ENCODE measurements at regions not wholly inside any gene's neighbourhood (a gene's known extent, or its start where the extent isn't known, plus 50 kb on each side); places are given as distances from the start of the nearest gene placed in this dataset.
"Not testable (repeated sequence)": the region's sequence is repeated elsewhere in the genome, so short reads cannot be mapped to it uniquely, and the experiment has no call there.

DNA sequence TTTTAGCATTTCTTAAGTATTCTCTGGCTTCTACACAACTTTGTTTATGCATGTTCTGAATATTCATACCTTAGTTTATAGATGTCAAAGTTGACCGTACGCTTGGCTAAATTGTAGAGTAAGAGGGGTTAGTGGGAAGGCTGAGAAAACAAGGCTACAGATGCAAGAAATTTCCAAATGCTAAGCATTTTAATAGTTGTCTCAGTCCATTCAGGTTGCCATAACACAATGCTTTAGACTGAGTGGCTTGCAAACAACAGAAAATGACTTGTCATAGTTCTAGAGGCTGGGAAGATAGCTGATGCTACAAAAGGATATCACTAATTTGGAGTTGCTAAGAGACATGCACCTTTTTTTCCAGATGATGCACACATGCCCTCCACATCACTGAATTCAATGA, 53.0 kb upstream of the C1QTNF3 start:
- H3K9me3 Mint-ChIP-seq (ENCODE audit: low read depth); H3K4me1 Mint-ChIP-seq (ENCODE audit: low read depth); H3K36me3 Mint-ChIP-seq (ENCODE audit: insufficient read depth); H3K27ac Mint-ChIP-seq; DNase-seq (ENCODE audit: low spot score, unreplicated experiment); H3K4me3 Mint-ChIP-seq (ENCODE audit: low read depth); H3K27me3 Mint-ChIP-seq: not testable (repeated sequence)

DNA sequence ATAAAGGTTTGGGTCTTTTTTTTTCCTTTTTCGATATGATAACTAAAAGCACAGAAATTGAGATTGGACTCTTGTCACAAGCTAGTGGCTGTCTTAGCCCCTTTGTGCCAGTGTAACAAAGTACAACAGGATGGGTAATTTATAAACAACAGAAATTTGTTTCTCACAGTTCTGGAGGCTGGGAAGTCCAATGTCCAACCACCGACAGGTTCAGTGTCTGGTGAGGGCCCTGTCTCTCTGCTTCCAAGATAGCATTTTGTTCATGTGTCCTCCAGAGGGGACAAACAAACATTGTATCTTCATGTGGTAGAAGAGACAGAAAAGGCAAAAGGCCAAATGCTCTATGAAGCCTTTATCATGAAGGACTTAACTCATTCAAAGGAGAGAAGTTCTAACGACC, 56.9 kb upstream of the C1QTNF3 start:
- not testable (repeated sequence) for H3K4me1 Mint-ChIP-seq (ENCODE audit: low read depth); H3K27ac Mint-ChIP-seq; H3K9me3 Mint-ChIP-seq (ENCODE audit: low read depth); H3K36me3 Mint-ChIP-seq (ENCODE audit: insufficient read depth); H3K27me3 Mint-ChIP-seq; H3K4me3 Mint-ChIP-seq (ENCODE audit: low read depth); DNase-seq (ENCODE audit: low spot score, unreplicated experiment)

DNA sequence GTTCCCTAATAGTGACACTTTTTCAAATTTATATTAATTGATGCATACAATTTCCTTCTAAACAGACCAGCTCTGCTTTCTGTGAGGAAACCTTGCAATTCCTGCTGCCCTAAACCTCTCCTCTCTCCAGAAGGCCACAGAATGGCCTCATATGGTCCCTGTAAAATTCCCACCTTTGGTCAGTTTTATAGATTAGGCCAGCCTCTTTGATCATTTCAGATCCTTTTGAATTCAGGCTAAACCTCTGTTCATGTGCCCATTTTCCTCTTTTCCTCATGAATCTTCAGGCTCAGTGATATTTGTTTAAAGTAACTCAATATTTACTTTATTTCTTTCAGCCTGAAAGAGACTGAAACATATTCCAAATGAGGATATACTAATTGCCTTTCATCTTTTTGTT, 58.6 kb upstream of the C1QTNF3 start:
- DNase-seq (ENCODE audit: low spot score, unreplicated experiment); H3K4me3 Mint-ChIP-seq (ENCODE audit: low read depth); H3K4me1 Mint-ChIP-seq (ENCODE audit: low read depth); H3K27ac Mint-ChIP-seq; H3K36me3 Mint-ChIP-seq (ENCODE audit: insufficient read depth); H3K27me3 Mint-ChIP-seq; H3K9me3 Mint-ChIP-seq (ENCODE audit: low read depth): not testable (repeated sequence)

DNA sequence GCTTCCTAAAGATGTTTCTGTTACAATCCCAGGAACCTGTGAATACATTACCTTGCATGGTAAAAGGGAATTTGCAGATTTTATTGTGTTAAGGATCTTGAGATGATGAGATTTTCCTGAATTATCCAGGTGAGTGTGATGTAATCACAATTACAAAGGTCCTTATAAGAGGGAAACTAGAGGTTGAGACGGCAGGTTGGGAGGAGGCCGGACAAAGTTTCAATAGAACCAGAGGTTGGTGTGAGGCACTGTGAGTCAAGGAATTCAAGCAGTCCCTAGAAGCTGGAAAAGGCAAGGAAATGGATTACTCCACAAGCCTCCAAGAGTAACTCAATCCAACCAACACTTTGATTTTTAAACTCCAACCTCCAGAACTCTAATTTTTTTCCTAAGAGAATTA, 65.9 kb upstream of the C1QTNF3 start:
- H3K9me3 Mint-ChIP-seq (ENCODE audit: low read depth); H3K4me1 Mint-ChIP-seq (ENCODE audit: low read depth); H3K27me3 Mint-ChIP-seq; H3K27ac Mint-ChIP-seq; H3K4me3 Mint-ChIP-seq (ENCODE audit: low read depth); H3K36me3 Mint-ChIP-seq (ENCODE audit: insufficient read depth); DNase-seq (ENCODE audit: low spot score, unreplicated experiment): not testable (repeated sequence)

DNA sequence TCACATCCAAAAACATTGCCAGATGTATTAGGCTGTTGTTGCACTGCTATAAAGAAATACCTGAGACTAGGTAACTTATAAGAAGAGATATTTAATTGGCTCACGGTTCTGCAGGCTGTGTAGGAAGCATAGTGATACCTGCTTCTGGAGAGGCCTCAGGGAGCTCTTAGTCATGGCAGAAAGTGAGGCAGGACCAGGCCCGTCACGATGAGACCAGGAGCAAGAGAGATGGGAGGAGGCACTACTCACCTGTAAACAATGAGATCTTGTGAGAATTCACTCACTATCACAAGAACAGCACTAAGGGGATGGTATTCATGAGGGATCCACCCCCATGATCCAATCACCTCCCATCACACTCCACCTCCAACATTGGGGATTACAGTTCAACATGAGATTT, 81.3 kb upstream of the C1QTNF3 start:
- not testable (repeated sequence) for H3K27ac Mint-ChIP-seq; H3K4me3 Mint-ChIP-seq (ENCODE audit: low read depth); H3K36me3 Mint-ChIP-seq (ENCODE audit: insufficient read depth); H3K4me1 Mint-ChIP-seq (ENCODE audit: low read depth); DNase-seq (ENCODE audit: low spot score, unreplicated experiment); H3K27me3 Mint-ChIP-seq
- H3K9me3 Mint-ChIP-seq (ENCODE audit: low read depth) = peaks cover 10% of the 10 kb centered on the region

DNA sequence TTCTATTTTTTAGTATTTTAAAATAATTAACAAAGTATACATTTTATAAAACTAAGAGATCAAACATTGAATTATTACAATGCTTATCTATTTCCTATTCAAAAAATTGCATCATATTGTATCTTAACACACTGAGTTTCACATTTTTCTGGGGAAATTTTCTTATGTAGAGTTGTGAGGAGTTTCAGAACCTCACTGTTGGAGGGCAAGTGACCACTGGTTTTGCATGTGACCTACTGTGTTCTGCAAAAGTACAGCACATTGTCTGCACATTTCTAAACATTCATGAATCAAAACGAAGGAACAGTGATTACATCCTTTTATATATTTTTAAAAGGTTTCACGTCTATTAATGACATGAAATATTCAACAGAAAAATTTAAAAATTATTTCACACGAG, 82.3 kb upstream of the C1QTNF3 start:
- not testable (repeated sequence) for H3K4me3 Mint-ChIP-seq (ENCODE audit: low read depth); H3K4me1 Mint-ChIP-seq (ENCODE audit: low read depth); DNase-seq (ENCODE audit: low spot score, unreplicated experiment); H3K36me3 Mint-ChIP-seq (ENCODE audit: insufficient read depth); H3K27me3 Mint-ChIP-seq; H3K27ac Mint-ChIP-seq
- peaks cover 10% of the 10 kb centered on the region for H3K9me3 Mint-ChIP-seq (ENCODE audit: low read depth)

DNA sequence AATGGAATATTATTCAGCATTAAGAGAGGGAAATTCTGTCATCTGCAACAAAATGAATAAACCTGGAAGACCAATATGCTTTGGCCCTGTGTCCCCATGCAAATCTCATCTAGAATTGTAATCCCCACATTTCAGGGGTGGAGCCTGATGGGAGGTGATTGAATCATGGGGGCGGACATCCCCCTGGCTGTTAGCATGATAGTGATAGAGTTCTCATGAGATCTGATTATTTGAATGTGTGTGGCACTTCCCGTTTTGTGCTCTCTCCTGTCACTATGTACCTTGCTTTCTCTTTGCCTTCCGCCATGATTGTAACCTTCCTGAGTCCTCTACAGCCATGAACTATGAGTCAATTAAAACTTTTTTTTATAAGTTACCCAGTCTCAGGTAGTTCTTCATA, 83.7 kb upstream of the C1QTNF3 start:
- DNase-seq (ENCODE audit: low spot score, unreplicated experiment); H3K27me3 Mint-ChIP-seq; H3K36me3 Mint-ChIP-seq (ENCODE audit: insufficient read depth); H3K27ac Mint-ChIP-seq; H3K9me3 Mint-ChIP-seq (ENCODE audit: low read depth); H3K4me3 Mint-ChIP-seq (ENCODE audit: low read depth); H3K4me1 Mint-ChIP-seq (ENCODE audit: low read depth): not testable (repeated sequence)

DNA sequence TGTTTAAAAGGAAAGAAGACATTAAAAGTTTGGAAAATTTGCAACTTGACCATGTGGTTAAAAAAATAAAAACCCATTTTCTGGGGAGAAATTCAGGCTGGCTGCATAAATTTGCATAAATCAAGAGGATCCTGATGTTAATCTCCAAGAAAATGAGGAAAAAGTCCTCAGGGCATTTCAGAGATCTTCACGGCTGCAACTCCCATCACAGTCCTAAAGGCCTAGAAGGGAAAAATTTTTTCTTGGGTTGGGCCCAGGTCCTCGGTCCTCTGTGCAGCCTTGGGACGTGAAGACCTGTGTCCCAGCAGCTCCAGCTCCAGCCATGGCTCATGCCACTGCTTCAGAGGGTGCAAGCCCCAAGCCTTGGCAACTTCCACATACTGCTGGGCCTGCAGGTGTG, 84.8 kb upstream of the C1QTNF3 start:
- H3K36me3 Mint-ChIP-seq (ENCODE audit: insufficient read depth); H3K27ac Mint-ChIP-seq: not testable (repeated sequence)

DNA sequence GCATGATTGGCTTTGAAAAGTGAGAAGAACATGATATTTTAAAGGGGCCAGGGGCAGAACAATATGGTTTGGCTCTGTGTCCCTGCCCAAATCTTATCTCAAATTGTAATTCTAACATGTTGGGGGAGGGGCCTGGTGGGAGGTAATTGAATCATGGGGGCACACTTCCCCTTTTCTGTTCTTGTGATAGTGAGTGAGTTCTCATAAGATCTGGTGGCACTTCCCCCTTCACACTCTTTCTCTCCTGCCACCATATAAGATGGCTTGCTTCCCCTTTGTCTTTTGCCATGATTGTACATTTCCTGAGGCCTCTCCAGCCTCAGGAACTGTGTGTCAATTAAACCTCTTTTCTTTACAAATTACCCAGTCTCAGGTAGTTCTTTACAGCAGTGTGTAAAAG, 85.9 kb upstream of the C1QTNF3 start:
- not testable (repeated sequence) for DNase-seq (ENCODE audit: low spot score, unreplicated experiment); H3K4me1 Mint-ChIP-seq (ENCODE audit: low read depth); H3K27me3 Mint-ChIP-seq; H3K9me3 Mint-ChIP-seq (ENCODE audit: low read depth); H3K36me3 Mint-ChIP-seq (ENCODE audit: insufficient read depth); H3K27ac Mint-ChIP-seq; H3K4me3 Mint-ChIP-seq (ENCODE audit: low read depth)

More for the DNA sequence above, 84.8 kb upstream of the C1QTNF3 start:
- not testable (repeated sequence) for H3K4me1 Mint-ChIP-seq (ENCODE audit: low read depth); DNase-seq (ENCODE audit: low spot score, unreplicated experiment); H3K9me3 Mint-ChIP-seq (ENCODE audit: low read depth); H3K4me3 Mint-ChIP-seq (ENCODE audit: low read depth); H3K27me3 Mint-ChIP-seq

DNA sequence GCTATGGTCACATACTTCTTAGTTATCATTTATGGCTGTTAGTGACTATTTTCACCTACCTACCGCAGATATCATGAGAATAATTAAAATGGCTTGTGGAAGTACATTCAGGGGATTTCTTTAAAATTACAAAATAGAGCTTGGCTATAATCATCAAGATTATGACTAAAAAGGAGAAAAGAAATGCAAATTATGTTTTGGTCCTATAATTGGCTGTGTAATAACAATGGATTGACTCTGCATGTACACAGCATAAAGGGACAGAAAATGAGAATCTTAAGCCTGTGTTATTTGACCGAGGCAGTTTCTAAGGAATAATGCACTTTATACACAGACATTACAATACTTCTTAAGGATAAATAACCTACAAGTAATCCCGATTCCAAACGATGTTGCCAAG, 112.0 kb upstream of the C1QTNF3 start:
- not testable (repeated sequence) for H3K4me3 Mint-ChIP-seq (ENCODE audit: low read depth); H3K27ac Mint-ChIP-seq; H3K36me3 Mint-ChIP-seq (ENCODE audit: insufficient read depth); H3K9me3 Mint-ChIP-seq (ENCODE audit: low read depth); H3K27me3 Mint-ChIP-seq; DNase-seq (ENCODE audit: low spot score, unreplicated experiment); H3K4me1 Mint-ChIP-seq (ENCODE audit: low read depth)

DNA sequence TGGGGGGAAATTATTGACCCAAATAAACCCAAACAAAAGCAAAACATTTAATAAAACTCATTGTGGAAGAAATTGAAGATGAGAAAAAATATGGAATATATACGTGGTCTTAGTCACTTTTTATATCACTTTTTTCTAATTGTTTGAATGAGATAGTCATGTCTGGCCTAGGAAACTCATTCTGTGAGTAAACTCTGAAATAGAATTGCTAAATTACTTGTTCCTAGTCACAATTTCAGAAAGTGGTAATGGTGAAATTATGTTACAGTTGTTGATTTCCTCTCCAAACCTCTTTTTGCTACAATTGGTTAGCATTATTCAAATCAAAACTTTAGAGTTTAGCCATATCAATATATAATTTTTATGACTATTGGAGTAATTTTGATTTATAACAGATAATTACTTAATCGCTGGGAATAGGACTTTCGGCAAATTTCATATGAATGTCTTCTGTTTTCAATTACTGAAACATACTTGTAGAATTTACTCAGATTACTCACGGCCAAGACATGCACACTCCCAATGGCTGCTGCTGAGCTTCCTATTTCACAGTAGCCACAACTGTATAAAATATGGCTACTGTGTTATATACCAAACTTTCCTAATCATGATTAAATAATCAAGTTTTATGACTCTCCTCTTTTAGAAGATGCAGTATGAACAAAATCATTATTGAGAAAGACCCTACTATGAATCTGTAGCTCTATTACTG, 113.8 kb upstream of the C1QTNF3 start:
- not testable (repeated sequence) for H3K4me1 Mint-ChIP-seq (ENCODE audit: low read depth); H3K27me3 Mint-ChIP-seq; DNase-seq (ENCODE audit: low spot score, unreplicated experiment); H3K4me3 Mint-ChIP-seq (ENCODE audit: low read depth); H3K27ac Mint-ChIP-seq; H3K36me3 Mint-ChIP-seq (ENCODE audit: insufficient read depth); H3K9me3 Mint-ChIP-seq (ENCODE audit: low read depth)

DNA sequence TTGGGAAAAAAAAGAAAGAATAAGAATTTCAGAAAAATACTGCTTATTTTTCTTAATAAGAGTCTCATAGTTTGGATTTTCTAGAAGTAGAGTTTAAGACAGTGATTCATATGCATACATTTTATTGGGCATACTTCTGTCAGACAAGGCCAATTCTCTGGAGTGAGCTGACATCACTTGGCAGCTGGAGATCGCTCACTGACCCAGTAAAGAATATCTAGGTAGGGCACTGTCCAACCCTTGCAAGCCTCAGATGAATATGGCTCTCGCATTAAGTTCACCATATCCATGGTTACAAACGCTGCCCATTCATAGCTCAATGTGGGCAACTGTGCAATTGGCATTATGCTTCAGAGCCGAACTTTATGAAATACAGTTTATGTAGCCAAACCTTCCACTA, 117.9 kb upstream of the C1QTNF3 start:
- not testable (repeated sequence) for H3K36me3 Mint-ChIP-seq (ENCODE audit: insufficient read depth); H3K27me3 Mint-ChIP-seq; H3K4me3 Mint-ChIP-seq (ENCODE audit: low read depth); H3K9me3 Mint-ChIP-seq (ENCODE audit: low read depth); H3K4me1 Mint-ChIP-seq (ENCODE audit: low read depth); DNase-seq (ENCODE audit: low spot score, unreplicated experiment); H3K27ac Mint-ChIP-seq

DNA sequence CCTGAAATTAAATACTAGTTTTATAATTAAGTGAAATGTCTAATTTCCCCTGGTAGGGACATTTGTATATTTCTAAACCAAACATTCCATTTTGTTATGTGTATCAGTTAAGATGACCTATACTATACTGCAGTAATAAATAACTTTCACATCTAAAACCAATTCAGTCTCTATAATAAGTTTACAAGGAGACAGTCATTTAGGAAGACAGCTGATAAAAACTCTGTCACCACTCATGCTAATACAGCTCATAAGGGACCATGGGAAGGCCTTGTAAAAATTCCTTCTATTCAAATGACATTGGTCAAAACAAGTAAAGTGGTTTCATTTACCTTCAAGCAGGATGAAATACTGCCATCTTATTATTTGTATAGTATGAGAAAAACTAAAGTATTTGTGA, 128.4 kb upstream of the C1QTNF3 start:
- H3K4me1 Mint-ChIP-seq (ENCODE audit: low read depth) = not testable (repeated sequence)

More for the DNA sequence above, 128.4 kb upstream of the C1QTNF3 start:
- H3K27ac Mint-ChIP-seq; H3K9me3 Mint-ChIP-seq (ENCODE audit: low read depth); H3K4me3 Mint-ChIP-seq (ENCODE audit: low read depth); H3K27me3 Mint-ChIP-seq; H3K36me3 Mint-ChIP-seq (ENCODE audit: insufficient read depth); DNase-seq (ENCODE audit: low spot score, unreplicated experiment): not testable (repeated sequence)
